WTC11 (cell line): ENCODE measurements at regions not wholly inside any gene's neighbourhood (a gene's known extent, or its start where the extent isn't known, plus 50 kb on each side); places are given as distances from the start of the nearest gene placed in this dataset.

Experiments
- ATAC-seq: fragments of 200-7000 bp; cut with Tn5 transposase; 2 replicates; pipeline ENCODE4 v1.10.0; 2021; ENCODE audit warnings: mild to moderate bottlenecking, moderate library complexity
- CTCF ChIA-PET: fragments of 300-600 bp; sonication (Branson Sonifier 250); formaldehyde crosslinking; loops from one replicate; lab custom pipeline; 2021; ENCODE audit warnings: antibody characterized with exemption; lab: Charles Lee
- POLR2A ChIA-PET: fragments of 350-600 bp; sonication (Branson Sonifier 250); formaldehyde crosslinking; loops from one replicate; lab custom pipeline; 2021; ENCODE audit warnings: antibody characterized with exemption; lab: Charles Lee
- DNase-seq: peaks from one replicate; pipeline ENCODE4 v3.0.0; 2021; ENCODE audit warnings: low spot score
- H3K27ac Mint-ChIP-seq: 2 replicates; pipeline ENCODE4 v1.8.0; 2021; ENCODE audit warnings: mixed read lengths
- H3K27me3 Mint-ChIP-seq: 2 replicates; pipeline ENCODE4 v1.8.0; 2021; ENCODE audit warnings: low read depth, mild to moderate bottlenecking, moderate library complexity, mixed read lengths
- H3K36me3 Mint-ChIP-seq: 2 replicates; pipeline ENCODE4 v1.8.0; 2021; ENCODE audit warnings: mixed read lengths
- H3K4me1 Mint-ChIP-seq: 2 replicates; pipeline ENCODE4 v1.8.0; 2022; ENCODE audit warnings: mixed read lengths
- H3K4me3 Mint-ChIP-seq: 2 replicates; pipeline ENCODE4 v1.8.0; 2021; ENCODE audit warnings: mild to moderate bottlenecking, moderate library complexity, mixed read lengths
- H3K9me3 Mint-ChIP-seq: 2 replicates; pipeline ENCODE4 v1.8.0; 2021; ENCODE audit warnings: mixed read lengths
- AFF4 ChIP-seq: sonication (generic); formaldehyde crosslinking; IDR thresholded peaks from 2 replicates; pipeline ENCODE4 v1.8.1; 2023; ENCODE audit warnings: mild to moderate bottlenecking, missing genetic modification reagents, borderline replicate concordance
- ATF6 ChIP-seq: sonication (generic); formaldehyde crosslinking; IDR thresholded peaks from 2 replicates; pipeline ENCODE4 v1.8.1; 2023; ENCODE audit warnings: mild to moderate bottlenecking, missing genetic modification reagents
- CDX4 ChIP-seq: fragments of 250-450 bp; sonication (Bioruptor Pico); IDR thresholded peaks from 2 replicates; pipeline ENCODE4 v1.9.0; 2021; ENCODE audit warnings: moderate library complexity, mild to moderate bottlenecking, inconsistent platforms, borderline replicate concordance
- CTCF ChIP-seq: fragments of 200-600 bp; IDR thresholded peaks from 2 replicates; pipeline ENCODE4 v1.8.0; 2022; ENCODE audit warnings: antibody characterized with exemption
- E2F5 ChIP-seq: sonication (generic); formaldehyde crosslinking; IDR thresholded peaks from 2 replicates; pipeline ENCODE4 v1.8.1; 2022; ENCODE audit warnings: mild to moderate bottlenecking, moderate library complexity, missing genetic modification reagents
- ELF4 ChIP-seq: sonication (generic); formaldehyde crosslinking; IDR thresholded peaks from 2 replicates; pipeline ENCODE4 v1.8.1; 2022; ENCODE audit warnings: low read depth, mild to moderate bottlenecking, moderate library complexity, missing genetic modification reagents
- ETV6 ChIP-seq: sonication (generic); formaldehyde crosslinking; IDR thresholded peaks from 2 replicates; pipeline ENCODE4 v1.8.1; 2022; ENCODE audit warnings: mild to moderate bottlenecking, missing genetic modification reagents
- KAT7 ChIP-seq: sonication (generic); formaldehyde crosslinking; IDR thresholded peaks from 2 replicates; pipeline ENCODE4 v1.8.1; 2023; ENCODE audit warnings: missing genetic modification reagents, mild to moderate bottlenecking, borderline replicate concordance
- MAX ChIP-seq: sonication (generic); formaldehyde crosslinking; IDR thresholded peaks from 2 replicates; pipeline ENCODE4 v1.8.0; 2022; ENCODE audit warnings: mild to moderate bottlenecking, missing genetic modification reagents
- MYBL2 ChIP-seq: sonication (generic); formaldehyde crosslinking; IDR thresholded peaks from 2 replicates; pipeline ENCODE4 v1.8.1; 2023; ENCODE audit warnings: mild to moderate bottlenecking, moderate library complexity, missing genetic modification reagents
- NFATC4 ChIP-seq: fragments of 250-450 bp; sonication (Bioruptor Pico); IDR thresholded peaks from 2 replicates; pipeline ENCODE4 v1.9.0; 2021; ENCODE audit warnings: mild to moderate bottlenecking
- NFE2L1 ChIP-seq: sonication (generic); formaldehyde crosslinking; IDR thresholded peaks from 2 replicates; pipeline ENCODE4 v1.8.1; 2023; ENCODE audit warnings: missing genetic modification reagents
- NR3C1 ChIP-seq: sonication (generic); formaldehyde crosslinking; conservative IDR thresholded peaks from 2 replicates; pipeline ENCODE4 v1.8.1; 2023; ENCODE audit warnings: low read depth, mild to moderate bottlenecking, missing genetic modification reagents
- PRRX2 ChIP-seq: fragments of 250-450 bp; sonication (Bioruptor Pico); IDR thresholded peaks from 2 replicates; pipeline ENCODE4 v1.8.0; 2021; ENCODE audit warnings: mild to moderate bottlenecking
- RELA ChIP-seq: sonication (generic); formaldehyde crosslinking; IDR thresholded peaks from 2 replicates; pipeline ENCODE4 v1.8.1; 2022; ENCODE audit warnings: missing genetic modification reagents, mild to moderate bottlenecking, borderline replicate concordance
- RORB ChIP-seq: fragments of 250-450 bp; sonication (Bioruptor Pico); IDR thresholded peaks from 2 replicates; pipeline ENCODE4 v1.9.0; 2021; ENCODE audit warnings: mild to moderate bottlenecking
- SMAD3 ChIP-seq: sonication (generic); formaldehyde crosslinking; IDR thresholded peaks from 2 replicates; pipeline ENCODE4 v1.8.0; 2022; ENCODE audit warnings: missing genetic modification reagents, mild to moderate bottlenecking, borderline replicate concordance
- SMAD4 ChIP-seq: sonication (generic); formaldehyde crosslinking; IDR thresholded peaks from 2 replicates; pipeline ENCODE4 v1.8.0; 2022; ENCODE audit warnings: mild to moderate bottlenecking, missing genetic modification reagents
- TP53 ChIP-seq: sonication (generic); formaldehyde crosslinking; IDR thresholded peaks from 2 replicates; pipeline ENCODE4 v1.8.1; 2023; ENCODE audit warnings: mild to moderate bottlenecking, missing genetic modification reagents
- ZBTB21 ChIP-seq: sonication (generic); formaldehyde crosslinking; IDR thresholded peaks from 2 replicates; pipeline ENCODE4 v1.8.1; 2023; ENCODE audit warnings: mild to moderate bottlenecking, missing genetic modification reagents, borderline replicate concordance
- ZNF219 ChIP-seq: sonication (generic); formaldehyde crosslinking; IDR thresholded peaks from 2 replicates; pipeline ENCODE4 v1.8.0; 2023; ENCODE audit warnings: missing genetic modification reagents, mild to moderate bottlenecking, borderline replicate concordance
- ZNF232 ChIP-seq: sonication (generic); formaldehyde crosslinking; IDR thresholded peaks from 2 replicates; pipeline ENCODE4 v1.8.0; 2022; ENCODE audit warnings: mild to moderate bottlenecking, missing genetic modification reagents
- ZNF263 ChIP-seq: sonication (generic); formaldehyde crosslinking; IDR thresholded peaks from 2 replicates; pipeline ENCODE4 v1.8.1; 2022; ENCODE audit warnings: low read depth, mild to moderate bottlenecking, moderate library complexity, missing genetic modification reagents
- ZNF416 ChIP-seq: fragments of 250-450 bp; sonication (Bioruptor Pico); IDR thresholded peaks from 2 replicates; pipeline ENCODE4 v1.9.0; 2021; ENCODE audit warnings: mild to moderate bottlenecking, inconsistent platforms
- ZNF671 ChIP-seq: fragments of 250-450 bp; sonication (Bioruptor Pico); IDR thresholded peaks from 2 replicates; pipeline ENCODE4 v1.8.0; 2021; ENCODE audit warnings: mild to moderate bottlenecking

GRCh38 chr6:154614641-154615040, 104.2 kb upstream of the CNKSR3 start:
- no peaks in the 10 kb centered on the region for H3K9me3 Mint-ChIP-seq
- ATAC-seq (no peak), DNase-seq (no peak)
- ChIA-PET CTCF (no interaction called here), POLR2A (no interaction called here)
- no peak overlapping the region for H3K4me3 Mint-ChIP-seq
- no peaks in the 10 kb centered on the region; the same call in 1 of the 2 replicates for H3K27me3 Mint-ChIP-seq
- TF ChIP-seq KAT7 (CRISPR knock-in tag) (no peak), ZNF263 (CRISPR knock-in tag) (no peak), ATF6 (CRISPR knock-in tag) (no peak), PRRX2 (CRISPR knock-in tag) (no peak), CTCF (no peak), ETV6 (CRISPR knock-in tag) (no peak), SMAD3 (no peak), ZNF671 (no peak), NFATC4 (CRISPR knock-in tag) (no peak), RELA (CRISPR knock-in tag) (no peak), SMAD4 (CRISPR knock-in tag) (no peak), RORB (no peak), TP53 (CRISPR knock-in tag) (no peak)
- H3K27ac Mint-ChIP-seq, result no peak overlapping the region
- no peaks in the 10 kb centered on the region for H3K36me3 Mint-ChIP-seq
- peaks cover 10% of the 10 kb centered on the region for H3K4me1 Mint-ChIP-seq

- no peaks in the 10 kb centered on the region for H3K9me3 Mint-ChIP-seq
- H3K4me1 Mint-ChIP-seq, result peaks cover 10% of the 10 kb centered on the region
- H3K36me3 Mint-ChIP-seq, result no peaks in the 10 kb centered on the region
- ChIA-PET POLR2A (no interaction called here), CTCF (interaction anchor here (0.7 to 1.5 kb wide), 5 partner anchors 11 to 115 kb away, joined by 3 to 6 read pairs (median 4); no protein-coding TSS in a partner anchor)
- ATAC-seq (peak; percentile 83), DNase-seq (peak; percentile 24)
- H3K27ac Mint-ChIP-seq, result no peak overlapping the region
- H3K27me3 Mint-ChIP-seq, result no peaks in the 10 kb centered on the region; the same call in 1 of the 2 replicates
- no peak overlapping the region for H3K4me3 Mint-ChIP-seq
- TF ChIP-seq RELA (CRISPR knock-in tag) (no peak), CDX4 (CRISPR knock-in tag) (no peak), CTCF (no peak), MYBL2 (no peak), NR3C1 (CRISPR knock-in tag) (no peak), NFE2L1 (CRISPR knock-in tag) (no peak), AFF4 (no peak), SMAD4 (CRISPR knock-in tag) (no peak), E2F5 (CRISPR knock-in tag) (no peak), ZNF219 (CRISPR knock-in tag) (no peak), ZNF232 (CRISPR knock-in tag) (no peak), MAX (no peak), ZNF416 (no peak), ZBTB21 (CRISPR knock-in tag) (no peak), ELF4 (CRISPR knock-in tag) (no peak)
These were observed 105.1 kb upstream of the CNKSR3 start for GRCh38 chr6:154615483-154616025.
